ENCODE measurements at regions not wholly inside any gene's neighbourhood (a gene's known extent, or its start where the extent isn't known, plus 50 kb on each side); places are given as distances from the start of the nearest gene placed in this dataset.

- TF ChIP-seq CTCF (conservative IDR thresholded peaks at IDR 0.05; ENCODE audit: low read length) (no peak), EZH2phosphoT487 (IDR thresholded peaks at IDR 0.05; ENCODE audit: borderline replicate concordance, low read depth, low read length) (no peak)
Observed at GRCh38 chr1:187971851-187972250, 1143.1 kb downstream of the PLA2G4A start.

Data from OCI-LY7 (cell line).